GM19467 (cell line): ENCODE measurements at regions not wholly inside any gene's neighbourhood (a gene's known extent, or its start where the extent isn't known, plus 50 kb on each side); places are given as distances from the start of the nearest gene placed in this dataset.

ENCODE experiments used
- ATAC-seq: cut with Tn5 transposase; IDR thresholded peaks from one replicate; pipeline ENCODE4 v1.9.1; 2021; ENCODE audit warnings: mild to moderate bottlenecking, moderate library complexity; ENCODE audit not compliant: unreplicated experiment

DNA sequence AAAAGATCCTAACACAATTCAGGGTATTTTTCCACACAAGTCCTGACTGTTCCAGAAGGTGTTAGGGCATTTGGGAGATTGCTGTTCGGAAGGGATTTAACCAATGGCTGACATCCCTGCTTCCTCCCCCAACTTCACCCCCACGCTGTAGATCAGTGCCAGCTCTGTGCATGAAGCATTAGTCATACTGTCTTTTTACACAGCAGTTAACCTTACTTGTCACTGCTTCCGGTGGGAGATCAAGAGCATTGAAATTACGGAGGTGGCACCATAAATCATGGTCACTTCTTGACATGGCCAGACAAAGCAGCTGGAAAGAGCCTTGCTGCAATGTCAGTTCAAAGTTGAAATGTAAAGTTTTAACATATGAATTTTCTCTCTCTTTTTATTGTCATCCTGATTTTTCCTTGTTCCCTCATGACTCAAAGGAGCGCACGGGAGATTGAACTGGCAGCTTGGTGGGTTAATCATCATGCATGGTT, 70.2 kb downstream of the HRH4 start:
- no peak for ATAC-seq

DNA sequence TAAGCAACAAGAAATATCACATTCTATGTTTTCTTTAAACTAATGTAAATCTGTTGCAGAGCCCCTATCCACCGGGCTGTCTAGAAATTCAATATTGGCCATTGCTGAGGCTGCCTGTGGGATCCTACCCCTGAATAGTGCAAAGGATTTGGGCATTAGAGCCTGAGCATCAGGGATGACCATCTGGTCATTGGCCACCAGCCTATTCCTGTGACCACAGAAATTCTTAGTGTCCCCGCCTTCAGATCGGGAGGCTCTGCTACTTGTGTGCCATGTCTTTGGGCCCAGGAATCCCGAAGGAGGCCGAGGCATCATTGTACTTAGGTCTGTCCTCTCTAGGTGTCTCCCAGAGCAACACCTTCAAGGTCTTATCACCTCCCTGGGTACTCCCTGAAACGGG, 73.8 kb downstream of the HRH4 start:
- ATAC-seq: no peak

DNA sequence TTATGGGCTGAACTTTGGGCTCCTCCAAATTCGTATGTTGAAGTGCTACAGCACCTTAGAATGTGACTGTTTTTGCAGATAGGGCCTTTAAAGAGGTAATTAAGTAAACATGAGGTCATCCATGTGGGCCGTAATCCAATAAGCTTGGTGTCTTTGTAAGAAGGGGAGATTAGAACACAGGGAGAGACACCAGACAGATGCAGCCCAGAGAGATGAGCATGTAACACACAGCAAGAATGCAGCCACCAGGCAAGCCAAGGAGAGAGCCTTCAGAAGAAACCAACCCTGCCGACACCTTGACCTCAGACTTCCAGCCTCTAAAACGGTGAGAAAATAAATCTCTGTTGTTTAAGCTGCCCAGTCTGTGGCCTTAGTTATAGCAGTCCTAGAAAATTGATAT, 74.3 kb downstream of the HRH4 start:
- ATAC-seq: no peak

DNA sequence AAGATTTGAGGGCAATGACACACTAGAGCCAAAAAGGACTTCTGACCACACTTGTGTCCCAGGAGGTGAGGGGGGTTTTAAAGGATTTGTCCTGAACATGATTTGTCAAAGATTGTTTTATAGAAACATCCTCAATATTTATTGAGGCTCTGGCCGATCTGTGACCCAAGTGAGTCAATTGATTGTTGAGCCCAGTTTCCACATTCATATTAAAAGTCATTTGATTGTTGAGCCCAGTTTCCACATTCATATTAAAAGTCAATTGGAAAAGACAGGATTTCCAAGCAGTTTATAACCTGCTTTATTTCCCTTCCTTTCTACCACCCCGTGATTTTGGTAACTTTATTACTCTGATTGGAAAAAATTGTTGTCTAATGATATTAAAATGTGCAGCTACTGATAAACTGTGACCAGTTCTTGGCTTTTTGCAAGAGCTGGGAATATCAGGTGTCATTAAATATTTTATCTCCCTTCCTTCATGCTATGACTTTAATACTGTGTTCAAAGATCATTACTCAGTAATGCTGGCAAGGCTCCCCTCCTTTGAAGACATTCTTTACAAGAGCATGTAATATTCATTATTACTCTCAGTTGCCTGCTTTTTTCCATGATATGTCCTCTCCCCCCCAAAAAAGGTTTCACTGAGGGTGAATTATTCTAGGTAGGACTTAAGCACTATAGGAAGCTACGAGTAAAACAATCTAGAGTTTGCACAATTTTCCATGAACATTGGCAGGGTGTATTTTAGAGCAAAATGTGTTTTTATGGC, 75.3 kb downstream of the HRH4 start:
- ATAC-seq: no peak

DNA sequence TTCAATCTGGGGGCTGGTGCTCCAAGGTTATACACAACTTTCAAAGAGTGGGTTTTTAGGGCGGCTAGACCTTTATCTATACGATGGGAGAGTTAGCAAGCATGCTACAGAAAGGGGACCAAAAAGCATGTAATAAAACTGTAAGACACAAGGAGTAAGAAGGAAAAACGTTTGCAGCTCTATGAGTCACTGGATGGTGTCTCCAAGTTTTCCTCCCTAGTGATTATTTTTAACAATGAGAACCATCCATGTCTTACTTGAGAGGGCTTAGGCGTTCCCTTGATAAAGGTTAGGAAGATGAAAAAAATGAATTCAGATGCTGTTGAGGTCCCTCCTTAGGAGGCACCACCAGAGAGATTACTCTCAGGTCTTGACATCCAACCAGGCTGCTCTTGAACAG, 75.9 kb downstream of the HRH4 start:
- no peak for ATAC-seq

DNA sequence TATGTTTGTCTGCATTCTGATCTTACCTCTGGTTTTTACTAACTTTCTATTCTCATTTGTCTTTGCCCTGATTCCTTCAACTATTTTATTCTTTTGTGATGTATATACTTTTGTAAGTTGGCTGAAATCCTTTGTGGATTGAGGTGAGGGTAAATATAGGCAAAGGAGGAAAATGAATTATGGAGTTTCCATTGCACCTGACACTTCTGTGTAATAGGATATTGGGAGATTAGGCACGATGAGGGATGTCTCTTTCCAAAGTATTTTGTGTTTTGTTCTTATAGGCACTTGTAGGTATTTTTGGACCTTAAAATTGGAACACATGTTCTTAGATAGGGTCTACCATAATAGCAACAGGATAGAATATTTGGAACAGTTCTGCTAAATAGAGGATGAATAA, 76.4 kb downstream of the HRH4 start:
- ATAC-seq: no peak

DNA sequence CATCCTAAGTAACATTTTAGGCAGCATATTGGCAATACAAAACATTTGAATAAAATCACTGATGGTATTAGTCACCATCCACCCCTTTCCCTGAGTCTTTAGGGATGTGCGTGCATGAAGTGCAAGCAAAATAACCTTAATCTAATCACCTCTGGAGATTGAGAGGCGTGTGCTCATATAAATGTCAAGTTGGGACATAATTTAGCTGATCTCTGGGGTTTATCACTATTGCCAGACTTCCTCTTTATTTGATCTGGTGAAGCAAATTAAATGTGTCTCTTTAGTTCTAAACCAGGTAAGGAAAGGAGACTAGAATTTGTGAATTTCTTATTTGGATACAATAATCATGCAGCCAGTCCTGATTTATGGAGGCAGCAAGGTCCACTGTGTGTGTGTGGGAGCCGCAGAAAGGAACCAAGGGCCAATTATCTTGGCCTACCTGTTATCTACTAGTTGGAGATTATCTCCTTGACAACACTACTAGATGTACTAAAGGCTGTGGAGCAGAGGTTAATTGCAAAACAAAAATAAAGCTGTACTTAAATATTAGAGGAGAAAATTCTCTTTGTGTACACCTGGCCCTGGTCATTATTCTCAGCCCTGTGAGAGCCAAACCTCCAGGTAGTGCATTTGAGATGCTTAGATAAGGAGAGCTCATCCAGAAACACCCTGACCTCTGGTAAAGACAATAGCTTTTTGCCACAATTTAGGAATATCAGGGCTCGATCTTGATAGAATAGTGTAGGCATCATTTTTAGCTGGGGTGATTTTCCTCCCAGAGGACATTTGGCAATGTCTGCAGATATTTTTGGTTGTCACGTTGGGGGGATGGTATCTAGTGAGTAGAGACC, 78.2 kb downstream of the HRH4 start:
- no peak for ATAC-seq

DNA sequence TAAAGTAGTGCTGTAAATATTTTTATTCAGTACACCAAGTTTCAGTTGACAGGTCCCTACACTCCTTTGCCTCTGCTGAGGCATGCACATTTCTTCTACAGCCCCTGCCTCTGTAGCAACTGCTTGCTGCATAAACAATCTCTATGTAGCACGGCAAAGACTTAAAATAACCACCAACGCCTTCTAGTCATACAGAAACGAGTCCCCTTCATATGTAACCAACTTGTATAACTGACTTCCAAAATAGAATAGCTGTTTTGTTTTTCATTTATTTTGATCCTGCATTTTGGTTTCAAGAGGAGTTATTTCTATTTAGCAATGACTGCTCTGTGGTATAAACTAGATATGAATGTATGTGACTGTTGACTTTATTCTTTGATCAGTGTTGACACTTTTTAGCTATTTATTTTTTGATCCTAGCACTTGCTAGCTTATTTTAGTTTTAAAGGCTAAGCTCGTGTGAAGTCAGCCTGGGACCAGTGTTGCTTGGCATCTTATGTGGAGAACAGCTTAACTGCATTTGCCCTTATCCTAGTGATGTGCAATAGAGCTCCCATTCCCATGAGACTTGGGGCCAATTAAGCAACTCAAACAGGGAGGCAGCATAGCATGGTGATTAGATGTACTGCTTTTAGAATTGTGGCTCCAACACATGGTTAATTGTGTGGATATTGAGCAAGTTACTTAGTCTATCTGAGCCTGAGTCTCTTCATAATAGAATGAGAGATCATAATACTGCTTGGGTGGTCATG, 79.6 kb downstream of the HRH4 start:
- ATAC-seq: no peak

GRCh38 chr18:24540896-24541295, 80.5 kb downstream of the HRH4 start:
- no peak for ATAC-seq

DNA sequence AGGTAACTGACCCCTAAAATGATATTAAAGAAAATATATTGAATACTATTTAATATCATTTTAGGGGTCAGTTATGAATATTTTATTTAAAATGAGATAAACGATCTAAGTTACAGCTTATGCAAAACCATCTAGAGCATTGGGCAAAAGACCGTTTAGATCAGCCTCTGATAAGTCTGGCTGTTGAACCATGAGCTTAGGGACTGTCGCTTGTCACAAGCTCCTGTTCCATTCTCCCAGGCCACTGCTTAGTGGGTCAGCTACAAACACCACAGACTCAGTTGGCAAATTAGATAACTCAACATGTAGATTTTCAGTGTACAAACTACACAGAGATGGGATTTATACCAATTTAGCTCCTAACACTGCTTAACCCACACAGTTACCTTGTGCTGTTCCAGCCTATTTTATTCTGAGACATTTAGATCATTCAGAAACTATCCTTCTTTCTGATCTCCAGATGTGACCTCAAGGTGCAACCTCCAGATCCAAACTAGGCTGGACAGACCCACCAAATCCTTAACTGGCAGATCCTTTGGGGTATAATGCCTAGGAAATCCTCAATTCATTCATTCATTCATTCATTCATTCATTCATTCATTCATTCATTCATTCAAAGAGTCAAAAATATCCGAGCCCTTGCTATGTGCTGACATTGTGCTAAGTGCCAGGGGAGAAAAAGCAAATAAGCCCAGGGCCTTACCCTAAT, 82.8 kb downstream of the HRH4 start:
- ATAC-seq: no peak

DNA sequence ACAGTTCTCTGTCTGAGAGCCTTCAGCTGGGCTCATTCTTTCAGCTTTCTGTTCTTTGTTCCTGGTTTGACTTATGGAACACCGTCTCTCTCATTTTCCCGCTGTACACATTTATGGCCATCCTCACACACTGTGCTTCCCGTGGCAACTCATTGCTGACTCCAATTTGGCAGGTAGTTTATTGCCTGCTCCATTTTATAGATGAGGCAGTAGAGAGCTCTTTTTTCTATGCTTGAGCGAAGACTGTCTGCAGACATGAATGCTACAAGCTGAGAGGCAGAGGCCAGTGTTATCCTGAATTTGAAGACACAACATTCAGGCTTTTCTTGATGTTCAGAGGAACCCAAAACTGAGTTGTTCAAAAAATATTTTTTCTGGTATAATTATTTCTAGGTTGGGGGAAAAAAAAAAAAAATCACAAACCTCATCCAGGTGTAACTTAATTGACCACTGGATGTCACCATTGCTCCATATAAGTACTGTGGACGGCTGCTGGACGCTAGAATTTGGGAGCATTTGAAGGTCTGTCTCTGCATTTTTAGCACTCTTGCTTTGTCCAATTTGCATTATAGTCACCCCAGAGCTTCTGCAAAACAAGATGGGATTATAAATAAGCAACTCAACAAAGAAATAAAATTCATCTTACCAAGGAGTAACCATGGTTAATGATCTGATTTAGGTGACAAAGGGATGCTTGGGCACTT, 83.5 kb downstream of the HRH4 start:
- ATAC-seq: no peak

GRCh38 chr18:24544949-24545348, 84.5 kb downstream of the HRH4 start:
- ATAC-seq: no peak

GRCh38 chr18:24545651-24546050, 85.2 kb downstream of the HRH4 start:
- ATAC-seq: no peak

- no peak for ATAC-seq
These were observed 85.9 kb downstream of the HRH4 start for GRCh38 chr18:24546307-24546706.

DNA sequence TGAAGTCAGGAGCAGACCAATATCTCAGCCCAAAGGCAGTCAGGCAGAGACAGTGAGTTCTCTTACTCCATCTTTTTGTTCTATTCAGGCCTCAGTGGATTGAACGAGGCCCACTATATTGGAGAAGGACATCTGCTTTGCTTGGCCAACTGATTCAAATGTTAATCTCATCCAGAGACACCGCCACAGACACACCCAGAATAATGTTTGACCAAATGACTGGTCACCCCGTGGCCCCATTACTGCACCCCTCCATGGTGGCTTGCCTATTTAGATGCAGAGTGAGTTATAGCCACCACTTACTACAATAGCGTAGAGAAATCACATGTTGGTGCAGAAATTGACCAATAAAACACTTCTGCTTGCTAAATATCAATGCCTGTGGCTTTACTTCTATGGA, 88.1 kb downstream of the HRH4 start:
- no peak for ATAC-seq

- no peak for ATAC-seq
These were observed 91.8 kb downstream of the HRH4 start for GRCh38 chr18:24552218-24552617.

DNA sequence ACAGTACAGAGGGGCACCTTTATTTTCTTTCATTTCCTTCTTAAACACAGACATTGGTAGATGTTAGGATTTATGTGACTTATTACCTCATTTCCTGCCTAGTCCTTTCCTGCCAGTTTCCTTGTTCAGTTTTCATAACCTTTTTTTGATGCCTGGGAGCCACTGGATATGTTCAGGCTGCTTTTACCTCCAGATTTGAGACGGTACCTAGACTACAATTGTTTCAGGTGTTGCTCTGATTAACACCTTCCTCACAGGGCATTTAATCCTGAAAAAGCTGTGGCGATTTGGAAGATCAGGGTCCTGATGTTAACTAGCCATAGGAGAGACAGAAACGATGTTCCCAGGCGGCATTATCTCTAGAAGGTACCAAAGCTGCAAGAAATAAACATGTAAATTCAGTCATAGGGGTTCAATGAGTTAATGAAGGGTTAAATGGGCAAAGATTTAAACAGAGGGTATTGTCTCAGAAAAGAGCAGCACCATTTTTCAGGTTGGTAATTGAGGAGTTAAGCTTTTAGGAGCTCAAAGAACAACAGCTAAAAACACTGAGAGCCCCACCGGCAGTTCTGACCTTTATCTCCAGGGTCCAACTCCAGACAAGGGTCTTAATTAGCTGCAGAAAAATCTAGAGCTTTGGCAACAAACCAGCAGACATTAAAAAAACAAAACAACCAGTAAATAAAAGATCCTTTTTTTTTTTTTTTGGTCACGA, 93.3 kb downstream of the HRH4 start:
- ATAC-seq: no peak

DNA sequence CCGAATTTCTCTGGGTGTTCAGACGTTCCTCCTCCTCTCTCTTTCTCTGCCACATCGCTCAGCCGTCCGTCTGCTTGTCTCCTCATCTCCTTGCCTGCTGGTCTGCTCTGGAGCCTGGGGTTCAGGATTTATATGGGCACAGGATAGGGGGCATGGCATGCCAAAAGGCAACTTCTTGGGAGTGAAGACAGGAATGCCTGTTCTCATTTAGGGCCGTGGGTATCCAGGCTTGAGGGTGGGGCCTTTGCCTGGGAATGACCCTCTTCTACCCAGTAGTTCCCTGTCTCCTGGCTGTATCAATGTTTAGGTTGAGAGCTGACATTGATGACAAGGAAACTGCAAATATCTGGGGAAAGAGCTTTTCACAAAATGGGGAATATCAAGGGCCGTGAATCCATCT, 98.0 kb downstream of the HRH4 start:
- ATAC-seq: no peak

GRCh38 chr18:24559526-24559925, 99.1 kb downstream of the HRH4 start:
- no peak for ATAC-seq
